Neural cell (in vitro differentiated cells): ENCODE measurements at regions not wholly inside any gene's neighbourhood (a gene's known extent, or its start where the extent isn't known, plus 50 kb on each side); places are given as distances from the start of the nearest gene placed in this dataset.

Experiments used
- EZH2 ChIP-seq: fragments of 200-600, 300-800 bp; shearing (Covaris generic), sonication (generic); IDR thresholded peaks from 2 replicates; pipeline ENCODE4 v1.6.1; 2014; ENCODE audit warnings: antibody characterized with exemption, low read length, borderline replicate concordance, mild to moderate bottlenecking; ENCODE audit not compliant: insufficient read depth, poor library complexity, severe bottlenecking
- RAD21 ChIP-seq: fragments of 450-650 bp; conservative IDR thresholded peaks from 2 replicates; pipeline ENCODE4 v1.6.1; 2014; ENCODE audit warnings: antibody characterized with exemption, mild to moderate bottlenecking, moderate library complexity
- SMC3 ChIP-seq: fragments of 450-650 bp; conservative IDR thresholded peaks from 2 replicates; pipeline ENCODE4 v1.6.1; 2014; ENCODE audit warnings: antibody characterized with exemption, mild to moderate bottlenecking, moderate library complexity; ENCODE audit not compliant: poor library complexity
- TF ChIP-seq, protein P1 (sequence below): fragments of 450-650 bp; IDR thresholded peaks from 2 replicates; pipeline ENCODE4 v1.5.1; 2014; ENCODE audit warnings: antibody characterized with exemption, mild to moderate bottlenecking, moderate library complexity; ENCODE audit not compliant: poor library complexity, severe bottlenecking

- TF ChIP-seq RAD21 (no peak), EZH2 (no peak), SMC3 (no peak)
- TF ChIP-seq, protein P1, sequence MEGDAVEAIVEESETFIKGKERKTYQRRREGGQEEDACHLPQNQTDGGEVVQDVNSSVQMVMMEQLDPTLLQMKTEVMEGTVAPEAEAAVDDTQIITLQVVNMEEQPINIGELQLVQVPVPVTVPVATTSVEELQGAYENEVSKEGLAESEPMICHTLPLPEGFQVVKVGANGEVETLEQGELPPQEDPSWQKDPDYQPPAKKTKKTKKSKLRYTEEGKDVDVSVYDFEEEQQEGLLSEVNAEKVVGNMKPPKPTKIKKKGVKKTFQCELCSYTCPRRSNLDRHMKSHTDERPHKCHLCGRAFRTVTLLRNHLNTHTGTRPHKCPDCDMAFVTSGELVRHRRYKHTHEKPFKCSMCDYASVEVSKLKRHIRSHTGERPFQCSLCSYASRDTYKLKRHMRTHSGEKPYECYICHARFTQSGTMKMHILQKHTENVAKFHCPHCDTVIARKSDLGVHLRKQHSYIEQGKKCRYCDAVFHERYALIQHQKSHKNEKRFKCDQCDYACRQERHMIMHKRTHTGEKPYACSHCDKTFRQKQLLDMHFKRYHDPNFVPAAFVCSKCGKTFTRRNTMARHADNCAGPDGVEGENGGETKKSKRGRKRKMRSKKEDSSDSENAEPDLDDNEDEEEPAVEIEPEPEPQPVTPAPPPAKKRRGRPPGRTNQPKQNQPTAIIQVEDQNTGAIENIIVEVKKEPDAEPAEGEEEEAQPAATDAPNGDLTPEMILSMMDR, result no peak
These were observed 95.8 kb downstream of the PRKAB2 start for GRCh38 chr1:147076442-147076841.
